ENCODE measurements at regions not wholly inside any gene's neighbourhood (a gene's known extent, or its start where the extent isn't known, plus 50 kb on each side); places are given as distances from the start of the nearest gene placed in this dataset. TPM values are rescaled to one million over a fixed set of nuclear protein-coding genes. Genes with fewer than 3 reads are reported as not detected.
A peak's percentile ranks its signal among the peaks of the same experiment; 100 is the strongest.

Small RNAs in the stretch of these regions (small RNA-seq; reads per million reads assigned to genes)
- gene RF00019 (ENCODE audit: insufficient read depth) (not detected), gene RF00571 (ENCODE audit: insufficient read depth) (not detected), gene RNA5SP208 (ENCODE audit: insufficient read depth) (12.6 reads per million, percentile 66 among the genes with 10 or more reads in this experiment), gene RNU6-280P (ENCODE audit: insufficient read depth) (not detected), gene RNU7-66P (ENCODE audit: insufficient read depth) (not detected)

All from neuronal stem cell (in vitro differentiated cells).